H1 (cell line): ENCODE measurements at regions not wholly inside any gene's neighbourhood (a gene's known extent, or its start where the extent isn't known, plus 50 kb on each side); places are given as distances from the start of the nearest gene placed in this dataset.

Experiments used
- JUN ChIP-seq: IDR thresholded peaks from 2 replicates; pipeline ENCODE4 v1.6.1; 2011; ENCODE audit warnings: low read depth, mild to moderate bottlenecking, improper control_type of control experiment, low read length
- KDM4A ChIP-seq: IDR thresholded peaks from one replicate; pipeline ENCODE4 v1.7.1; 2012; ENCODE audit warnings: low read depth, mild to moderate bottlenecking, moderate library complexity, low read length, inconsistent platforms; ENCODE audit not compliant: severe bottlenecking
- POLR2A ChIP-seq, 2 experiments: IDR thresholded peaks; 1 replicate in 1 of 2; 2 replicates in 1 of 2; pipeline ENCODE4 v1.6.1; 2011; ENCODE audit warnings: low read depth in 2 of 2, low read length in 2 of 2, mild to moderate bottlenecking in 2 of 2; ENCODE audit errors: control extremely low read depth in 1 of 2
- RBBP5 ChIP-seq: IDR thresholded peaks from 2 replicates; pipeline ENCODE4 v1.7.1; 2012; ENCODE audit warnings: low read depth, mild to moderate bottlenecking, inconsistent platforms, low read length, moderate library complexity, borderline replicate concordance
- ZNF274 ChIP-seq: IDR thresholded peaks from 2 replicates; pipeline ENCODE4 v1.7.0; 2012; ENCODE audit warnings: low read length, borderline replicate concordance; ENCODE audit errors: extremely low read depth

- TF ChIP-seq KDM4A: no peak
- TF ChIP-seq JUN: no peak
- TF ChIP-seq RBBP5: no peak
- no peak for TF ChIP-seq ZNF274
- no peak for TF ChIP-seq POLR2A (IDR thresholded peaks at IDR 0.05; ENCODE audit: control extremely low read depth in 1 of 2, low read depth in 2 of 2, low read length in 2 of 2)
These were observed 120.3 kb upstream of the SULT1C3 start (continued) for GRCh38 chr2:108119492-108119891.
